AG09309 (cell line): ENCODE measurements at regions not wholly inside any gene's neighbourhood (a gene's known extent, or its start where the extent isn't known, plus 50 kb on each side); places are given as distances from the start of the nearest gene placed in this dataset.
"Not testable (repeated sequence)": the region's sequence is repeated elsewhere in the genome, so short reads cannot be mapped to it uniquely, and the experiment has no call there.

Experiments
- DNase-seq: peaks from one replicate; pipeline ENCODE4 v3.0.0-alpha.2; 2010; ENCODE audit warnings: low read depth
- H3K4me3 ChIP-seq: 2 replicates; pipeline ENCODE4 v1.5.1; 2011; ENCODE audit warnings: mild to moderate bottlenecking, low read depth, low read length, moderate library complexity; ENCODE audit not compliant: control insufficient read depth
- TF ChIP-seq, protein P1 (sequence below): IDR thresholded peaks from 2 replicates; pipeline ENCODE4 v1.5.1; 2011; ENCODE audit warnings: mild to moderate bottlenecking, low read depth, low read length, inconsistent platforms; ENCODE audit not compliant: insufficient read depth, control insufficient read depth; ENCODE audit errors: missing control alignments

DNA sequence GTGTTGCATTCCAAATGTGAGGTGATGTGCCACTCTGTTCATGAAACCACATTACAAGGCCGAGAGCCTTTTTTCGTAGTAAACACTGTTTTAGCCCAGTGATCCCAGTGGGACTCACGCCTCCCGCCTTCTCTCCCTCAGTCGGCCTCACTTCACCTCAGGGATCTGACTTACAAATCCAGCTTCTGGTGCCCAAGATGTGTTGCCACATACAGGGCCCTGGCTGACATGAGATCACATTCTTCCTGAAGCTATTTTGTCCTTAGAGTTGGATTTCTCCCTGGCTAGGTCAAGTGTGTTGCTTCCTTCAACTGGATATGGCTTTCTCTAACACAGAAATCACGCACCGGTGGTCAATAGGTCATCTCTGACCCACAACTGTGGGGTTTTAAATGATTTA is 354.7 kb downstream of the FBXW7 start:
- TF ChIP-seq, protein P1, sequence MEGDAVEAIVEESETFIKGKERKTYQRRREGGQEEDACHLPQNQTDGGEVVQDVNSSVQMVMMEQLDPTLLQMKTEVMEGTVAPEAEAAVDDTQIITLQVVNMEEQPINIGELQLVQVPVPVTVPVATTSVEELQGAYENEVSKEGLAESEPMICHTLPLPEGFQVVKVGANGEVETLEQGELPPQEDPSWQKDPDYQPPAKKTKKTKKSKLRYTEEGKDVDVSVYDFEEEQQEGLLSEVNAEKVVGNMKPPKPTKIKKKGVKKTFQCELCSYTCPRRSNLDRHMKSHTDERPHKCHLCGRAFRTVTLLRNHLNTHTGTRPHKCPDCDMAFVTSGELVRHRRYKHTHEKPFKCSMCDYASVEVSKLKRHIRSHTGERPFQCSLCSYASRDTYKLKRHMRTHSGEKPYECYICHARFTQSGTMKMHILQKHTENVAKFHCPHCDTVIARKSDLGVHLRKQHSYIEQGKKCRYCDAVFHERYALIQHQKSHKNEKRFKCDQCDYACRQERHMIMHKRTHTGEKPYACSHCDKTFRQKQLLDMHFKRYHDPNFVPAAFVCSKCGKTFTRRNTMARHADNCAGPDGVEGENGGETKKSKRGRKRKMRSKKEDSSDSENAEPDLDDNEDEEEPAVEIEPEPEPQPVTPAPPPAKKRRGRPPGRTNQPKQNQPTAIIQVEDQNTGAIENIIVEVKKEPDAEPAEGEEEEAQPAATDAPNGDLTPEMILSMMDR = no peak
- H3K4me3 ChIP-seq = no peak overlapping the region
- no peak for DNase-seq

DNA sequence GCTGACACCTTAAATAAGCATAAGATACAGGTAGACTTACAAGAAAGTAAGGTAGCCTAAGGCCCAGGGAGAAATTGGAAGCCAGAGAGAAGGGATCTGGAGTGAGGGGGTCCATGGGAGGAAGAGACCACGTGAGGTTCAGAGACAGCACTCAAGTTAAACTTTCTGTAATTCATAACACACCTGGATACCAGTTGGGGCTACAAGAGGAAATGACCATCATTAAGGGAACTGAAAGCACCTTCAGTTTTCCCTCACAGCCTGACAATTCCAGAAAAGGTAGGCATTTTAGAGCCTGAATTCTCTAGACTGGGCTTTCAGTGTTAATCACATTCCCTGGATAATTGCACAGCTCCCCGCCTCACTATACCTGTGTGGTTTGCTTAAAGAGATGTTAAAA is 355.5 kb downstream of the FBXW7 start:
- no peak for DNase-seq
- TF ChIP-seq, protein P1 = no peak
- H3K4me3 ChIP-seq = no peak overlapping the region

DNA sequence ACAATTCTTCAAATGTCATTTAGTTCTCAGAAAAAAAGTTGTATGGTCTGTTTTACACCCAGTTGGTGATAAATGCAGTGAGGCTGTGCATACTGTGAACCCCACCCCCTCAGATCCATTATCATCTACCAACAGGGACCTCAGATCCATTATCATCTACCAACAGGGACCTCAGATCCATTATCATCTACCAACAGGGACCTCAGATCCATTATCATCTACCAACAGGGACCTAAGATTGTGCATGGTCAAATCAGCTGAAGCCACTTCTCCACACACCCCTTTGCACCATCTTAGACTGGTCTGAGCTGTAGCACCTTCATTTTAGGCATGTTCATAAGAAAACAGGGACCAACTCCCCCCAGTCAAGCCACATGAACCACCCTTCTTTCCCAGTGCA is 358.4 kb downstream of the FBXW7 start:
- not testable (repeated sequence) for DNase-seq, H3K4me3 ChIP-seq

DNA sequence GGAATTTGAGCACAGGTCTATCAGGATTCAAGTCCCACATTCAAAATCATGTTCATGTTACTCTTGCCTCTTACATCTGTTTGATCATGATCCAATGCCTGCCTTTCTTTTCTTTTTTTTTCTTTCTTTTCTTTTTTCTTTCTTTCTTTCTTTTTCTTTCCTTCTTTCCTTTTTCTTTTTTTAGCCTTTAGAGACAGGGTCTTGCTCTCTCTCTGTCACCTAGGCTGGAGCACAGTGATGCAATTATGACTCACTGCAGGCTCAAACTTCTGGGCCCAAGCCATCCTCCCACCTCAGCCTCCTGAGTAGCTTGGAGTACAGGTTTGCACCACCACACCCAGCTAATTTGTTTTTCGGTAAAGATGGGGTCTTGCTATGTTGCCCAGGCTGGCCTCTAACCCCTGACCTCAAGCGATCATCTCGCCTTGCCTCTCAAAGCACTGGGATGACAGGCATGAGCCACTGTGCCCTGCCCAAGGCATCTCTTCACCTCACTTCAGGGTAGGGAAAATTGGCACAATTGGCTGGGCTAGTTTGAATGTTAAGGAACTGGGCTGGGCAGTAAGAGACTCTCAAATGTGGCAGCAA is 359.2 kb downstream of the FBXW7 start:
- TF ChIP-seq, protein P1 = no peak
- DNase-seq = no peak
- H3K4me3 ChIP-seq = no peak overlapping the region

DNA sequence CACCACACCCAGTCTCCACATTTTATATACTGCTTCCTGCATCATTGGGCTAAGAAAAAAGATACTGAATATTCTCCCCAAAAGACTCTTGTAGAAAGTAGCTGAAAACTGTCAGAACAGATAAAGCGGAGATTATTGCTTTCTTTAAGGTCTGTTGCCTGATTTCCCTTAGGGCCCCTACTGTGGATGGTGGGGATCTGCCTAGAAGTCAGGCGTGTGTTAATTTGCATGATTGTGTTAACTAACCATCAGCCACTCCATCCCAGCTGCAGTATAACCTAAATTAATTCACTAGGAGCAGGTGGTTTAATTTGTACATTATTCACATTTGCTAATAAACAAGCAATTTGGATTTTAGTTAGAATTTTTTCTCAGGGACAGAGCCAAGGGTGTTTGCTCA is 360.3 kb downstream of the FBXW7 start:
- TF ChIP-seq, protein P1 = no peak
- H3K4me3 ChIP-seq = no peak overlapping the region
- no peak for DNase-seq

DNA sequence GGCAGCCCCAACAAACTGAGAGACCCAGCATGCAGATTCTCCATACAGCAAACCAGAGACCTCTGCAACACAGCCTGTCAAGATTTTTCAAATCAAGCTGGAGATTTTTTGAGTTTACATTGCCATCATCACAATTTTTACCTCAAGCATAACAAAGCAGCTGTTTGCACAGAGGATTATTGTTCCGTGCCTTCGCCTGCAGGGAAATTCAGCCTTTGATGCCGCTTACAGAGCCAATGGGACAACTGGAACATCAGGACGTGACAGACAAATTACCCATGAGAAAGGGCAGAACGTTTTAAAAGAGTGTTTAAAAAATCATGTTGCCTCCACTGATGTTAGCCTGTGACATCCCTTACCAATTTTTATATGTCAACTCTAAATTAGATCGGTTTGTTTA is 363.7 kb downstream of the FBXW7 start:
- H3K4me3 ChIP-seq = no peak overlapping the region
- TF ChIP-seq, protein P1 = no peak
- no peak for DNase-seq

DNA sequence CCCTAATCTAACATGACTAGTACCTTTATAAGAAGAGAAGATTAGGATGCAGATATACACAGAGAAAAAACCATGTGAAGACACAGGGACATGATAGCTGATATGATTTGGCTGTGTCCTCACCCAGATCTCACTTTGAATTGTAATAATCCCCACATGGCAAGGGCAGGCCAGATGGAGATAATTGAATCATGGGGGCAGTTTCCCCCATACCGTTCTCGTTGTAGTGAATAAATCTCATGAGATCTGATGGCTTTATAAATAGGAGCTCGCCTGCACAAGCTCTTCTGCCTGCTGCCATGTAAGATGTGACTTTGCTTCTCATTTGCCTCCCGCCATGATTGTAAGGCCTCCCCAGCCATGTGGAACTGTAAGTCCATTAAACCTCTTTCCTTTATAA is 364.3 kb downstream of the FBXW7 start:
- DNase-seq = no peak
- H3K4me3 ChIP-seq = no peak overlapping the region
- TF ChIP-seq, protein P1 = no peak
